GM23338 (cell line): ENCODE measurements at regions not wholly inside any gene's neighbourhood (a gene's known extent, or its start where the extent isn't known, plus 50 kb on each side); places are given as distances from the start of the nearest gene placed in this dataset.

Experiments used
- EZH2phosphoT487 ChIP-seq: fragments of 200-600 bp; sonication (generic); IDR thresholded peaks from one replicate; pipeline ENCODE4 v1.8.1; 2018; ENCODE audit warnings: antibody characterized with exemption; ENCODE audit not compliant: unreplicated experiment
- JUNB ChIP-seq: IDR thresholded peaks from one replicate; pipeline ENCODE4 v1.6.1; 2016; ENCODE audit warnings: antibody characterized with exemption; ENCODE audit not compliant: unreplicated experiment
- POLR2AphosphoS5 ChIP-seq: IDR thresholded peaks from 2 replicates; pipeline ENCODE4 v1.6.1; 2016; ENCODE audit warnings: antibody characterized with exemption, low read depth
- ZNF331 ChIP-seq: fragments of 250-450 bp; sonication (Bioruptor Pico); IDR thresholded peaks from 2 replicates; pipeline ENCODE4 v1.5.0; 2020; ENCODE audit warnings: low read depth, mild to moderate bottlenecking, moderate library complexity
- ZNF462 ChIP-seq: fragments of 250-450 bp; sonication (Bioruptor Pico); IDR thresholded peaks from 2 replicates; pipeline ENCODE4 v1.5.0; 2020; ENCODE audit warnings: mild to moderate bottlenecking, moderate library complexity
- TF ChIP-seq, protein P1 (sequence below): IDR thresholded peaks from 2 replicates; pipeline ENCODE4 v1.6.1; 2016; ENCODE audit warnings: antibody characterized with exemption
- TF ChIP-seq, protein P2 (sequence below): IDR thresholded peaks from one replicate; pipeline ENCODE4 v1.6.1; 2018; ENCODE audit warnings: antibody characterized with exemption; ENCODE audit not compliant: unreplicated experiment

- TF ChIP-seq ZNF462 (no peak), POLR2AphosphoS5 (no peak), ZNF331 (CRISPR knock-in tag) (no peak), EZH2phosphoT487 (no peak), JUNB (no peak)
- TF ChIP-seq, protein P1, sequence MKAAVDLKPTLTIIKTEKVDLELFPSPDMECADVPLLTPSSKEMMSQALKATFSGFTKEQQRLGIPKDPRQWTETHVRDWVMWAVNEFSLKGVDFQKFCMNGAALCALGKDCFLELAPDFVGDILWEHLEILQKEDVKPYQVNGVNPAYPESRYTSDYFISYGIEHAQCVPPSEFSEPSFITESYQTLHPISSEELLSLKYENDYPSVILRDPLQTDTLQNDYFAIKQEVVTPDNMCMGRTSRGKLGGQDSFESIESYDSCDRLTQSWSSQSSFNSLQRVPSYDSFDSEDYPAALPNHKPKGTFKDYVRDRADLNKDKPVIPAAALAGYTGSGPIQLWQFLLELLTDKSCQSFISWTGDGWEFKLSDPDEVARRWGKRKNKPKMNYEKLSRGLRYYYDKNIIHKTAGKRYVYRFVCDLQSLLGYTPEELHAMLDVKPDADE, result no peak
- TF ChIP-seq, protein P2, sequence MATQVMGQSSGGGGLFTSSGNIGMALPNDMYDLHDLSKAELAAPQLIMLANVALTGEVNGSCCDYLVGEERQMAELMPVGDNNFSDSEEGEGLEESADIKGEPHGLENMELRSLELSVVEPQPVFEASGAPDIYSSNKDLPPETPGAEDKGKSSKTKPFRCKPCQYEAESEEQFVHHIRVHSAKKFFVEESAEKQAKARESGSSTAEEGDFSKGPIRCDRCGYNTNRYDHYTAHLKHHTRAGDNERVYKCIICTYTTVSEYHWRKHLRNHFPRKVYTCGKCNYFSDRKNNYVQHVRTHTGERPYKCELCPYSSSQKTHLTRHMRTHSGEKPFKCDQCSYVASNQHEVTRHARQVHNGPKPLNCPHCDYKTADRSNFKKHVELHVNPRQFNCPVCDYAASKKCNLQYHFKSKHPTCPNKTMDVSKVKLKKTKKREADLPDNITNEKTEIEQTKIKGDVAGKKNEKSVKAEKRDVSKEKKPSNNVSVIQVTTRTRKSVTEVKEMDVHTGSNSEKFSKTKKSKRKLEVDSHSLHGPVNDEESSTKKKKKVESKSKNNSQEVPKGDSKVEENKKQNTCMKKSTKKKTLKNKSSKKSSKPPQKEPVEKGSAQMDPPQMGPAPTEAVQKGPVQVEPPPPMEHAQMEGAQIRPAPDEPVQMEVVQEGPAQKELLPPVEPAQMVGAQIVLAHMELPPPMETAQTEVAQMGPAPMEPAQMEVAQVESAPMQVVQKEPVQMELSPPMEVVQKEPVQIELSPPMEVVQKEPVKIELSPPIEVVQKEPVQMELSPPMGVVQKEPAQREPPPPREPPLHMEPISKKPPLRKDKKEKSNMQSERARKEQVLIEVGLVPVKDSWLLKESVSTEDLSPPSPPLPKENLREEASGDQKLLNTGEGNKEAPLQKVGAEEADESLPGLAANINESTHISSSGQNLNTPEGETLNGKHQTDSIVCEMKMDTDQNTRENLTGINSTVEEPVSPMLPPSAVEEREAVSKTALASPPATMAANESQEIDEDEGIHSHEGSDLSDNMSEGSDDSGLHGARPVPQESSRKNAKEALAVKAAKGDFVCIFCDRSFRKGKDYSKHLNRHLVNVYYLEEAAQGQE, result no peak
These were observed 914.2 kb downstream of the SQOR start (continued) for GRCh38 chr15:46548989-46549388.
